ENCODE measurements at regions not wholly inside any gene's neighbourhood (a gene's known extent, or its start where the extent isn't known, plus 50 kb on each side); places are given as distances from the start of the nearest gene placed in this dataset.
"Not testable (repeated sequence)": the region's sequence is repeated elsewhere in the genome, so short reads cannot be mapped to it uniquely, and the experiment has no call there.

- ATAC-seq (ENCODE audit: insufficient number of reproducible peaks, low FRiP score, low read depth), result no peak
These were observed 133.7 kb upstream of the TENT5A start for GRCh38 chr6:81886157-81886556.

DNA sequence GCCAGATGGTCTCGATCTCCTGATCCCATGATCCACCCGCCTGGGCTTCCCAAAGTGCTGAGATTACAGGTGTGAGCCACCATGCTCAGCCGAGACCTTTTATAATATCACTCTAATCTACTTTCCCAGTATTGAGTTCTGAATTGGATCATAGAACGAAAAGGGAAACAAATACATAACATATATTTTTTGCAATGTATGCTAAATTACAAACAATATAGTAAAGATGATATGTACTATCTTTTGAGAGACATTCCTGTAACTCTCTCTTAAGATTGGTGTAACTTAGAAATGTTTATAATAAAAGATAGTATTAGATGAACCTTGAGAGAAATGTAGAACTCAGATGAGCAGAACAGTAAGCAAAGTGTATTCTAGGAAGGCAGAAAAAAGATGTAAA lies 129.2 kb upstream of the TENT5A start:
- no peaks in the 10 kb centered on the region for H3K36me3 ChIP-seq
- DNase-seq (ENCODE audit: low spot score) (no peak), ATAC-seq (ENCODE audit: insufficient number of reproducible peaks, low FRiP score, low read depth) (no peak)
- no peak overlapping the region for H3K4me3 ChIP-seq
- TF ChIP-seq, protein P1, sequence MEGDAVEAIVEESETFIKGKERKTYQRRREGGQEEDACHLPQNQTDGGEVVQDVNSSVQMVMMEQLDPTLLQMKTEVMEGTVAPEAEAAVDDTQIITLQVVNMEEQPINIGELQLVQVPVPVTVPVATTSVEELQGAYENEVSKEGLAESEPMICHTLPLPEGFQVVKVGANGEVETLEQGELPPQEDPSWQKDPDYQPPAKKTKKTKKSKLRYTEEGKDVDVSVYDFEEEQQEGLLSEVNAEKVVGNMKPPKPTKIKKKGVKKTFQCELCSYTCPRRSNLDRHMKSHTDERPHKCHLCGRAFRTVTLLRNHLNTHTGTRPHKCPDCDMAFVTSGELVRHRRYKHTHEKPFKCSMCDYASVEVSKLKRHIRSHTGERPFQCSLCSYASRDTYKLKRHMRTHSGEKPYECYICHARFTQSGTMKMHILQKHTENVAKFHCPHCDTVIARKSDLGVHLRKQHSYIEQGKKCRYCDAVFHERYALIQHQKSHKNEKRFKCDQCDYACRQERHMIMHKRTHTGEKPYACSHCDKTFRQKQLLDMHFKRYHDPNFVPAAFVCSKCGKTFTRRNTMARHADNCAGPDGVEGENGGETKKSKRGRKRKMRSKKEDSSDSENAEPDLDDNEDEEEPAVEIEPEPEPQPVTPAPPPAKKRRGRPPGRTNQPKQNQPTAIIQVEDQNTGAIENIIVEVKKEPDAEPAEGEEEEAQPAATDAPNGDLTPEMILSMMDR (IDR thresholded peaks at IDR 0.05), result no peak
- H3K9me3 ChIP-seq, result no peaks in the 10 kb centered on the region
- no peaks in the 10 kb centered on the region for H3K4me1 ChIP-seq (ENCODE audit: control insufficient read depth in 1 of 2, low read depth in 2 of 2)
- no peak overlapping the region for H3K27ac ChIP-seq
- no peaks in the 10 kb centered on the region for H3K27me3 ChIP-seq (replicated peaks; ENCODE audit: insufficient read depth)

More at GRCh38 chr6:81886157-81886556, 133.7 kb upstream of the TENT5A start:
- no peak for DNase-seq (ENCODE audit: low spot score)
- Histone ChIP-seq H3K9me3 (no peaks in the 10 kb centered on the region), H3K4me3 (no peak overlapping the region), H3K4me1 (ENCODE audit: control insufficient read depth in 1 of 2, low read depth in 2 of 2) (no peaks in the 10 kb centered on the region), H3K36me3 (no peaks in the 10 kb centered on the region), H3K27ac (no peak overlapping the region), H3K27me3 (replicated peaks; ENCODE audit: insufficient read depth) (no peaks in the 10 kb centered on the region)
- TF ChIP-seq, protein P1 (IDR thresholded peaks at IDR 0.05), result no peak

GRCh38 chr6:81878479-81878878 lies 126.0 kb upstream of the TENT5A start:
- DNase-seq (ENCODE audit: low spot score) (no peak), ATAC-seq (ENCODE audit: insufficient number of reproducible peaks, low FRiP score, low read depth) (no peak)
- Histone ChIP-seq H3K27me3 (replicated peaks; ENCODE audit: insufficient read depth) (no peaks in the 10 kb centered on the region), H3K9me3 (no peaks in the 10 kb centered on the region), H3K4me3 (no peak overlapping the region), H3K4me1 (ENCODE audit: control insufficient read depth in 1 of 2, low read depth in 2 of 2) (no peaks in the 10 kb centered on the region), H3K36me3 (no peaks in the 10 kb centered on the region), H3K27ac (no peak overlapping the region)
- TF ChIP-seq, protein P1 (IDR thresholded peaks at IDR 0.05), result no peak

GRCh38 chr6:81876971-81877370 lies 124.5 kb upstream of the TENT5A start:
- no peak for ATAC-seq (ENCODE audit: insufficient number of reproducible peaks, low FRiP score, low read depth)
- Histone ChIP-seq H3K27me3 (replicated peaks; ENCODE audit: insufficient read depth) (no peaks in the 10 kb centered on the region), H3K4me1 (ENCODE audit: control insufficient read depth in 1 of 2, low read depth in 2 of 2) (no peaks in the 10 kb centered on the region), H3K9me3 (no peaks in the 10 kb centered on the region), H3K36me3 (no peaks in the 10 kb centered on the region), H3K4me3 (no peak overlapping the region), H3K27ac (no peak overlapping the region)
- DNase-seq (ENCODE audit: low spot score), result no peak
- TF ChIP-seq, protein P1 (IDR thresholded peaks at IDR 0.05), result no peak

- no peak overlapping the region for H3K4me3 ChIP-seq
- H3K27ac ChIP-seq, result no peak overlapping the region
- TF ChIP-seq, protein P1 (IDR thresholded peaks at IDR 0.05), result no peak
- no peaks in the 10 kb centered on the region for H3K9me3 ChIP-seq
- no peak for ATAC-seq (ENCODE audit: insufficient number of reproducible peaks, low FRiP score, low read depth)
- H3K4me1 ChIP-seq (ENCODE audit: control insufficient read depth in 1 of 2, low read depth in 2 of 2), result no peaks in the 10 kb centered on the region
- no peaks in the 10 kb centered on the region for H3K36me3 ChIP-seq
- no peaks in the 10 kb centered on the region for H3K27me3 ChIP-seq (replicated peaks; ENCODE audit: insufficient read depth)
- DNase-seq (ENCODE audit: low spot score), result no peak
These were observed 123.4 kb upstream of the TENT5A start for GRCh38 chr6:81875782-81876293.

- H3K4me3 ChIP-seq; H3K36me3 ChIP-seq; H3K9me3 ChIP-seq; DNase-seq (ENCODE audit: low spot score); ATAC-seq (ENCODE audit: insufficient number of reproducible peaks, low FRiP score, low read depth); H3K27ac ChIP-seq; H3K27me3 ChIP-seq (replicated peaks; ENCODE audit: insufficient read depth): not testable (repeated sequence)
- H3K4me1 ChIP-seq (ENCODE audit: control insufficient read depth in 1 of 2, low read depth in 2 of 2), result peaks cover 5 to 12% of the 10 kb centered on the region in 2 donors
These were observed 117.4 kb upstream of the TENT5A start for GRCh38 chr6:81869749-81870508.

Measured in thoracic aorta (tissue), 2 donors.